SU-DHL-6 (cell line): ENCODE measurements at regions not wholly inside any gene's neighbourhood (a gene's known extent, or its start where the extent isn't known, plus 50 kb on each side); places are given as distances from the start of the nearest gene placed in this dataset.

Source experiments
- EZH2phosphoT487 ChIP-seq: fragments of 200-600 bp; sonication (generic), shearing (Covaris generic); conservative IDR thresholded peaks from 2 replicates; pipeline ENCODE4 v1.6.1; 2018; ENCODE audit warnings: mild to moderate bottlenecking, antibody characterized with exemption, low read length, moderate library complexity, mixed read lengths
- TF ChIP-seq, protein P1 (sequence below): fragments of 200-600 bp; sonication (generic); IDR thresholded peaks from one replicate; pipeline ENCODE4 v1.5.1; 2017; ENCODE audit warnings: antibody characterized with exemption, mild to moderate bottlenecking, low read length, moderate library complexity; ENCODE audit not compliant: insufficient read depth, poor library complexity, severe bottlenecking

- TF ChIP-seq, protein P1, sequence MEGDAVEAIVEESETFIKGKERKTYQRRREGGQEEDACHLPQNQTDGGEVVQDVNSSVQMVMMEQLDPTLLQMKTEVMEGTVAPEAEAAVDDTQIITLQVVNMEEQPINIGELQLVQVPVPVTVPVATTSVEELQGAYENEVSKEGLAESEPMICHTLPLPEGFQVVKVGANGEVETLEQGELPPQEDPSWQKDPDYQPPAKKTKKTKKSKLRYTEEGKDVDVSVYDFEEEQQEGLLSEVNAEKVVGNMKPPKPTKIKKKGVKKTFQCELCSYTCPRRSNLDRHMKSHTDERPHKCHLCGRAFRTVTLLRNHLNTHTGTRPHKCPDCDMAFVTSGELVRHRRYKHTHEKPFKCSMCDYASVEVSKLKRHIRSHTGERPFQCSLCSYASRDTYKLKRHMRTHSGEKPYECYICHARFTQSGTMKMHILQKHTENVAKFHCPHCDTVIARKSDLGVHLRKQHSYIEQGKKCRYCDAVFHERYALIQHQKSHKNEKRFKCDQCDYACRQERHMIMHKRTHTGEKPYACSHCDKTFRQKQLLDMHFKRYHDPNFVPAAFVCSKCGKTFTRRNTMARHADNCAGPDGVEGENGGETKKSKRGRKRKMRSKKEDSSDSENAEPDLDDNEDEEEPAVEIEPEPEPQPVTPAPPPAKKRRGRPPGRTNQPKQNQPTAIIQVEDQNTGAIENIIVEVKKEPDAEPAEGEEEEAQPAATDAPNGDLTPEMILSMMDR = no peak
- TF ChIP-seq EZH2phosphoT487 = no peak
These were observed 338.9 kb upstream of the MAP3K7 start for GRCh38 chr6:90925726-90926125.
